HUES48 (cell line): ENCODE measurements at regions not wholly inside any gene's neighbourhood (a gene's known extent, or its start where the extent isn't known, plus 50 kb on each side); places are given as distances from the start of the nearest gene placed in this dataset.

ENCODE experiments used
- H3K27ac ChIP-seq: one replicate; pipeline ENCODE4 v1.7.0; 2013; ENCODE audit warnings: low read depth, low read length, inconsistent platforms
- H3K27me3 ChIP-seq: 2 replicates; pipeline ENCODE4 v1.6.1; 2013; ENCODE audit warnings: mild to moderate bottlenecking, low read length; ENCODE audit not compliant: control insufficient read depth, insufficient read depth
- H3K36me3 ChIP-seq: 2 replicates; pipeline ENCODE4 v1.6.1; 2013; ENCODE audit warnings: low read length; ENCODE audit not compliant: control insufficient read depth, insufficient read depth
- H3K4me1 ChIP-seq: 2 replicates; pipeline ENCODE4 v1.6.1; 2013; ENCODE audit warnings: mild to moderate bottlenecking, low read length; ENCODE audit not compliant: control insufficient read depth, insufficient read depth
- H3K4me3 ChIP-seq: 2 replicates; pipeline ENCODE4 v1.5.1; 2013; ENCODE audit warnings: mild to moderate bottlenecking, low read depth, low read length
- H3K9ac ChIP-seq: 2 replicates; pipeline ENCODE4 v1.6.1; 2013; ENCODE audit warnings: mild to moderate bottlenecking, low read depth, low read length, moderate library complexity
- H3K9me3 ChIP-seq: 2 replicates; pipeline ENCODE4 v1.6.1; 2013; ENCODE audit warnings: low read length; ENCODE audit not compliant: control insufficient read depth, insufficient read depth

GRCh38 chr18:41579185-41579584 lies 375.8 kb upstream of the PIK3C3 start:
- Histone ChIP-seq H3K27ac (no peak overlapping the region), H3K36me3 (no peaks in the 10 kb centered on the region), H3K9ac (no peak overlapping the region)

GRCh38 chr18:41577529-41577928 lies 377.5 kb upstream of the PIK3C3 start:
- Histone ChIP-seq H3K9me3 (no peaks in the 10 kb centered on the region), H3K4me3 (no peak overlapping the region), H3K4me1 (peaks cover 11% of the 10 kb centered on the region), H3K27me3 (no peaks in the 10 kb centered on the region), H3K36me3 (no peaks in the 10 kb centered on the region), H3K9ac (no peak overlapping the region), H3K27ac (no peak overlapping the region)

More at GRCh38 chr18:41579185-41579584, 375.8 kb upstream of the PIK3C3 start:
- Histone ChIP-seq H3K27me3 (no peaks in the 10 kb centered on the region), H3K4me1 (peaks cover 11% of the 10 kb centered on the region), H3K4me3 (no peak overlapping the region), H3K9me3 (no peaks in the 10 kb centered on the region)

DNA sequence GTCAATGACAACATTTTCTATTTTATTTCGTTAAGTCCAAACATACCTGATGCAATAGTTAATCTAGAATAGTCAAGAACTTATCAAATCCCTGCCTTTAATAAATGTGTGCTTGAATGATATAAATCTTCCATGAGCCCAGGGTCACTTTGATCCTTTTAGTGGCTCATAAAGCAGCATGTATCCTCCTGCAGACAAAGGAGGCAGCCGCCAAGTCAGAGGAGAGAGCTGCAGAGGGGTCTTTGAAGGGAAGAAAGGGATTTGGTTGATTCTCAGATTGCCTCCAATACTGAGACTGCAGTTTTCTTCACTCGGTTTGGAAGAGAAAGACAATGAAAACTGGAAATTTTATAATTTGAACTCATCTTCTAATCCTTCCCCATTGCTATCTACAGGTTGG lies 378.4 kb upstream of the PIK3C3 start:
- H3K9ac ChIP-seq, result no peak overlapping the region
- peak overlapping the region; percentile 64 for H3K27ac ChIP-seq
- H3K4me3 ChIP-seq, result no peak overlapping the region
- peaks cover 11% of the 10 kb centered on the region for H3K4me1 ChIP-seq
- H3K36me3 ChIP-seq, result no peaks in the 10 kb centered on the region
- H3K27me3 ChIP-seq, result no peaks in the 10 kb centered on the region
- no peaks in the 10 kb centered on the region for H3K9me3 ChIP-seq

GRCh38 chr18:41569867-41570266 lies 385.2 kb upstream of the PIK3C3 start:
- H3K36me3 ChIP-seq, result no peaks in the 10 kb centered on the region
- H3K9ac ChIP-seq, result no peak overlapping the region

DNA sequence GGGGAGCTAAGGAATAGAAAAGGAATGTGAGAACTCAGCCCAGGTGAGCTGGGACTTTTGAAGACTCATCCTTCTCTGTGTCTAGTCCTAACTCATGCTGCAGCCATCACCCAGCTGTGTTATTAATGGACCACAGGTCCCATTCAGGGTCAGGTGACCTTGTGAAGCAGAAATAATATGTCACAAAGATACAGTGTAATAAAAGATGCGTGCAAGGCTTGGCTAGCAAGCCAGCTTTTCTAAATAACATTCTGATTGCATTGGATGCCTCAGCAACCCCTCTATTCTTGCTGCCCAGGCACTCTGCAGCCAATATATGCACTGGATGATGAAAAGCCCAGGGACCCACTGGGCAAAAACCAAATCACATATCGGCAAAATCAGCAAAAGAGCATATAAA lies 393.1 kb upstream of the PIK3C3 start:
- no peak overlapping the region for H3K27ac ChIP-seq
- H3K4me1 ChIP-seq, result peaks cover 4% of the 10 kb centered on the region; the same call in 1 of the 2 replicates
- H3K4me3 ChIP-seq, result no peak overlapping the region
- H3K36me3 ChIP-seq, result 0 out of 2 replicates have a peak, but pooled peaks cover 3% of the 10 kb centered on the region
- no peak overlapping the region for H3K9ac ChIP-seq
- H3K9me3 ChIP-seq, result no peaks in the 10 kb centered on the region
- H3K27me3 ChIP-seq, result no peaks in the 10 kb centered on the region

More at GRCh38 chr18:41569867-41570266, 385.2 kb upstream of the PIK3C3 start:
- Histone ChIP-seq H3K4me3 (no peak overlapping the region), H3K4me1 (no peaks in the 10 kb centered on the region), H3K27me3 (no peaks in the 10 kb centered on the region), H3K9me3 (no peaks in the 10 kb centered on the region), H3K27ac (no peak overlapping the region)

GRCh38 chr18:41558715-41559114 lies 396.3 kb upstream of the PIK3C3 start:
- Histone ChIP-seq H3K4me3 (no peak overlapping the region), H3K27ac (no peak overlapping the region), H3K4me1 (peaks cover 4% of the 10 kb centered on the region; the same call in 1 of the 2 replicates), H3K27me3 (no peaks in the 10 kb centered on the region), H3K9me3 (no peaks in the 10 kb centered on the region), H3K9ac (no peak overlapping the region), H3K36me3 (no peaks in the 10 kb centered on the region)

GRCh38 chr18:41553716-41554115 lies 401.3 kb upstream of the PIK3C3 start:
- Histone ChIP-seq H3K36me3 (no peaks in the 10 kb centered on the region), H3K9me3 (no peaks in the 10 kb centered on the region), H3K4me1 (0 out of 2 replicates have a peak, but pooled peaks cover 3% of the 10 kb centered on the region), H3K27me3 (no peaks in the 10 kb centered on the region), H3K9ac (no peak overlapping the region), H3K4me3 (no peak overlapping the region), H3K27ac (no peak overlapping the region)

DNA sequence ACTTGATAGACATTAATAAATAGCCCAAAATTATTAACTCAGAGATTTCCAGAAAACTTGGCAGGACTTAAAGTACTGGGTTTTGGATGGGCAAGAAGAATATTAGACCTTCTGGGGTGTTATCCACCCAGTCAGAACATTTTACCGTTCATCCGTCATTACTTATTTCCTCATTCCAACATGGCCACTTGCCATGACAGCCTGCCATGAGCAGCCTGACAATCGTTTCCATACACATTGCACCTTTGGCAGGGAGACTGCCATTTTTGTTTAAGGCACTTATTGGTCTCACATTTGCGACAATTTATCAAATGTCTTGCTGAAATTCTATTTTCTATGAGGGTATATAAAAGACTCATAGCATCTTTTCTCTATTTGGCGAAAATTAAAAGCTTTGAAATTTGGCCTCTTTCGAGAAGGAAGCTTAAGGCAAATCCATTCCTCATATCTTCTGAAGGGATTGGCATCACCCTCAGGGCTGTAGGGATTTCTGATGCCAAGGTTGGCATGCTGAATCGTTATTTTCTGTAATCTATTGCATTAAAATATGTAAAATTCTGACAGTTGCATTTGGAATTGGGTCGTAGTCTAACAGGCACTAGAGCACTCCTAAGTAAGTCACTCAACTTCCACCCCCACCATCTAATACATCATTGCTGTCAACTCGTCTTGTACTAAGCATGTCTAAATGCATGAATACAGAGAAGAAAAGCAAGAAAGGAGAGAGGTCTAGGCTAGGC lies 406.3 kb upstream of the PIK3C3 start:
- no peak overlapping the region for H3K9ac ChIP-seq
- no peaks in the 10 kb centered on the region for H3K4me1 ChIP-seq
- H3K9me3 ChIP-seq, result no peaks in the 10 kb centered on the region
- no peaks in the 10 kb centered on the region for H3K27me3 ChIP-seq
- no peak overlapping the region for H3K27ac ChIP-seq
- no peaks in the 10 kb centered on the region for H3K36me3 ChIP-seq
- H3K4me3 ChIP-seq, result no peak overlapping the region

- Histone ChIP-seq H3K4me1 (no peaks in the 10 kb centered on the region), H3K4me3 (no peak overlapping the region), H3K27ac (no peak overlapping the region), H3K9me3 (no peaks in the 10 kb centered on the region), H3K27me3 (no peaks in the 10 kb centered on the region), H3K9ac (no peak overlapping the region), H3K36me3 (no peaks in the 10 kb centered on the region)
Observed at GRCh38 chr18:41545091-41545888, 409.7 kb upstream of the PIK3C3 start.

DNA sequence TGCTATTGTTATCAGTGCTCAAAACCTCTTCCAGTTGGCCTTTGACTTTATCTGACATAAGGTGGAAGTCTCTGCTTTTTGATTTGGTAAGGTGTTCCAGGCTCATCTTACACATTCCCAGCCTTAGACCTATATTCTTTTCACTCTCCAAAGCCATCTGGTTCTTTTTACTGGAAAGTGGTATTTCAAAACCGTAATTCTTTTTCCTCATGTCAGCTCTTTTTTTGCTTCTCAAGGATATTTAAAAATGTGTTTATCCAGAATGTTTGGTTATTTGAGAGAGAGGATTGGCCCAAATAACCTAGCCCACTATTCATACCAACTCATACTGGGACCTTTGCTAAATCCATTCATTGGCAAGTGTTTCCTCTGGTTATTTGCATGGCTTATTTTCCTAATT lies 411.2 kb upstream of the PIK3C3 start:
- no peaks in the 10 kb centered on the region for H3K9me3 ChIP-seq
- no peak overlapping the region for H3K4me3 ChIP-seq
- H3K4me1 ChIP-seq, result no peaks in the 10 kb centered on the region
- no peak overlapping the region for H3K9ac ChIP-seq
- no peak overlapping the region for H3K27ac ChIP-seq
- H3K27me3 ChIP-seq, result no peaks in the 10 kb centered on the region
- no peaks in the 10 kb centered on the region for H3K36me3 ChIP-seq

GRCh38 chr18:41540237-41540871 lies 414.7 kb upstream of the PIK3C3 start:
- Histone ChIP-seq H3K36me3 (no peaks in the 10 kb centered on the region), H3K9ac (no peak overlapping the region), H3K27ac (no peak overlapping the region), H3K27me3 (no peaks in the 10 kb centered on the region), H3K4me3 (no peak overlapping the region), H3K4me1 (no peaks in the 10 kb centered on the region), H3K9me3 (no peaks in the 10 kb centered on the region)
